Ecto neural progenitor cell (in vitro differentiated cells): ENCODE measurements at regions not wholly inside any gene's neighbourhood (a gene's known extent, or its start where the extent isn't known, plus 50 kb on each side); places are given as distances from the start of the nearest gene placed in this dataset.

ENCODE experiments used
- DNase-seq: peaks from one replicate; pipeline ENCODE4 v3.0.0-alpha.2; 2018; ENCODE audit warnings: low spot score

GRCh38 chr6:141158740-141159139, 974.0 kb upstream of the GJE1 start:
- no peak for DNase-seq

- no peak for DNase-seq
Observed at GRCh38 chr6:141153563-141153962, 979.2 kb upstream of the GJE1 start.

GRCh38 chr6:141152951-141153350, 979.8 kb upstream of the GJE1 start:
- DNase-seq: no peak

GRCh38 chr6:141151710-141152417, 980.9 kb upstream of the GJE1 start:
- no peak for DNase-seq

GRCh38 chr6:141141870-141142269, 990.9 kb upstream of the GJE1 start:
- DNase-seq: no peak

GRCh38 chr6:141140905-141141304, 991.8 kb upstream of the GJE1 start:
- DNase-seq: no peak

- no peak for DNase-seq
Observed at GRCh38 chr6:141139461-141139860, 993.3 kb upstream of the GJE1 start.

GRCh38 chr6:141134723-141135122, 998.0 kb upstream of the GJE1 start:
- no peak for DNase-seq

GRCh38 chr6:141133836-141134235, 998.9 kb upstream of the GJE1 start:
- DNase-seq: no peak

GRCh38 chr6:141133346-141133745, 999.4 kb upstream of the GJE1 start:
- no peak for DNase-seq

GRCh38 chr6:141131616-141132015, 1001.1 kb upstream of the GJE1 start:
- DNase-seq: no peak

GRCh38 chr6:141123497-141123896, 1009.2 kb upstream of the GJE1 start:
- DNase-seq: no peak

- DNase-seq: no peak
Observed at GRCh38 chr6:141123049-141123448, 1009.7 kb upstream of the GJE1 start.

- no peak for DNase-seq
Observed at GRCh38 chr6:141118991-141119390, 1013.7 kb upstream of the GJE1 start.

GRCh38 chr6:141117874-141118273, 1014.9 kb upstream of the GJE1 start:
- no peak for DNase-seq

GRCh38 chr6:141110481-141110880, 1022.2 kb upstream of the GJE1 start:
- DNase-seq: no peak

- DNase-seq: no peak
Observed at GRCh38 chr6:141107591-141108160, 1025.0 kb upstream of the GJE1 start.

GRCh38 chr6:141105481-141105880, 1027.2 kb upstream of the GJE1 start:
- peak; percentile 68 for DNase-seq

GRCh38 chr6:141103246-141103645, 1029.5 kb upstream of the GJE1 start:
- DNase-seq: no peak

GRCh38 chr6:141097471-141097870, 1035.3 kb upstream of the GJE1 start:
- DNase-seq: no peak

GRCh38 chr6:141095308-141095707, 1037.4 kb upstream of the GJE1 start:
- no peak for DNase-seq

- DNase-seq: no peak
Observed at GRCh38 chr6:141088171-141088570, 1044.6 kb upstream of the GJE1 start.

- DNase-seq: peak; percentile 53
Observed at GRCh38 chr6:141077355-141078333, 1055.1 kb upstream of the GJE1 start.
